ENCODE measurements at regions not wholly inside any gene's neighbourhood (a gene's known extent, or its start where the extent isn't known, plus 50 kb on each side); places are given as distances from the start of the nearest gene placed in this dataset.

DNA sequence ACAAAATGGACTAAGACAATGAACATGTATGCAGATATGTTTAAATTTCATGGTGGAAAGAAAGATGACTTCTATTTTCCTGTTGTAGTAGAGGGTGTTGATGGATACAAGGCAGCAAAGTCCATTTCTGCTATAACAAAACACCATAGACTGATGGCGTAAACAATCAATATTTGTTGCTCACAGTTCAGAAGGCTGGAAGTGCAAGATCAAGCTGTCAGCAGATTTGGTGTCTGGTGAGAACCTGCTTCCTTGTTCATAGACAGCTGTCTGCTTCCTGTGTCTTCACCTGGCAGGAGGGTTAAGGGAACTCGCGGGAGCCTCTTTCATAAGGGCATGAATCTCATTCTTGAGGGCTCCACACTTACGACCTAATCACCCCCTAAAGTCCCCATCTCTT lies 83.0 kb upstream of the ELOVL5 start:
- H3K4me1 Mint-ChIP-seq, result peaks cover 30% of the 10 kb centered on the region

DNA sequence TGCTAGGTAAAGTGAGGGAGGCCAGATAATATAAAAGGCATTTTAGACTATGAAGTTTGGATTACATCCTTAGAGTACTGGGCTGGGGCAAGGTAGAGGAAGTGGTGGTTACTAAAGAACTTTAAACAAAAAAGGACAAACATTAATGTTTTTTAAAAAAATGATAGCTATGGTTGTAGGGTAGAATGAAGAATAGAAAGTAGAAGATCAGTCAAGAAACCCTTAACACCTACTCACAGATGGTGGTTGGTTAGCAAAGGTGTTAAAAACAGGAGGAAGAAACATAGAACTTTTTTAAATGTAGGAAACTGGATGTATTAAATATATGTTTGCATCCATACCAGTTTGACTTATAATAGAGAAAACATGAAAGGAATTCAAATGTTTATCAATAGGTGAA lies 80.7 kb upstream of the ELOVL5 start:
- Mint-ChIP-seq H3K4me3 (no peak overlapping the region), H3K36me3 (ENCODE audit: low read depth) (no peaks in the 10 kb centered on the region), H3K9me3 (no peaks in the 10 kb centered on the region), H3K27ac (ENCODE audit: unreplicated experiment) (no peak overlapping the region), H3K4me1 (peaks cover 30% of the 10 kb centered on the region), H3K27me3 (ENCODE audit: low read depth) (no peaks in the 10 kb centered on the region)
- TF ChIP-seq, protein P1, sequence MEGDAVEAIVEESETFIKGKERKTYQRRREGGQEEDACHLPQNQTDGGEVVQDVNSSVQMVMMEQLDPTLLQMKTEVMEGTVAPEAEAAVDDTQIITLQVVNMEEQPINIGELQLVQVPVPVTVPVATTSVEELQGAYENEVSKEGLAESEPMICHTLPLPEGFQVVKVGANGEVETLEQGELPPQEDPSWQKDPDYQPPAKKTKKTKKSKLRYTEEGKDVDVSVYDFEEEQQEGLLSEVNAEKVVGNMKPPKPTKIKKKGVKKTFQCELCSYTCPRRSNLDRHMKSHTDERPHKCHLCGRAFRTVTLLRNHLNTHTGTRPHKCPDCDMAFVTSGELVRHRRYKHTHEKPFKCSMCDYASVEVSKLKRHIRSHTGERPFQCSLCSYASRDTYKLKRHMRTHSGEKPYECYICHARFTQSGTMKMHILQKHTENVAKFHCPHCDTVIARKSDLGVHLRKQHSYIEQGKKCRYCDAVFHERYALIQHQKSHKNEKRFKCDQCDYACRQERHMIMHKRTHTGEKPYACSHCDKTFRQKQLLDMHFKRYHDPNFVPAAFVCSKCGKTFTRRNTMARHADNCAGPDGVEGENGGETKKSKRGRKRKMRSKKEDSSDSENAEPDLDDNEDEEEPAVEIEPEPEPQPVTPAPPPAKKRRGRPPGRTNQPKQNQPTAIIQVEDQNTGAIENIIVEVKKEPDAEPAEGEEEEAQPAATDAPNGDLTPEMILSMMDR (conservative IDR thresholded peaks at IDR 0.05), result no peak
- no peak for DNase-seq (ENCODE audit: low read depth, low spot score)

More for the DNA sequence above, 83.0 kb upstream of the ELOVL5 start:
- Mint-ChIP-seq H3K27ac (ENCODE audit: unreplicated experiment) (no peak overlapping the region), H3K27me3 (ENCODE audit: low read depth) (no peaks in the 10 kb centered on the region), H3K36me3 (ENCODE audit: low read depth) (no peaks in the 10 kb centered on the region), H3K4me3 (no peak overlapping the region), H3K9me3 (no peaks in the 10 kb centered on the region)
- TF ChIP-seq, protein P1 (conservative IDR thresholded peaks at IDR 0.05), result no peak
- no peak for DNase-seq (ENCODE audit: low read depth, low spot score)

DNA sequence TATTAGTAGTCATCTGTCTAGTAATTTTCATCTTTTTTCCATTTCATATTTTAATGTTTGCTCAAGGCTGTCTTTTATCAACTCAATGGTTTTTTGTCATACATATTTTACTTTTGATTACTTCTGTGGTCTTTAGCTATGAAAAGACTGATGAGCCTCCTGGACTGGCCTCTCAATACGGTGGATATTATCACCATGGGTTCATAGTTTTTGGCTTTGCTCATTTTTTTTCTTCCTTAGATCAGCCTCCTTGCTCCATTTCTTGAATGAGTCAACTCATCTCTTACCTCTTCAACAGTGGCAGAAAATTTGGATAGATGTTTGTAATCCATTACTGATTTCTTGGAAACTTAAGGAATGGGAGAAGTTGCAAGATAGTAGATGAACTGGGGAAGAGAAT lies 80.1 kb upstream of the ELOVL5 start:
- no peak overlapping the region for H3K4me3 Mint-ChIP-seq
- no peak overlapping the region for H3K27ac Mint-ChIP-seq (ENCODE audit: unreplicated experiment)
- no peaks in the 10 kb centered on the region for H3K9me3 Mint-ChIP-seq
- TF ChIP-seq, protein P1 (conservative IDR thresholded peaks at IDR 0.05), result no peak
- H3K36me3 Mint-ChIP-seq (ENCODE audit: low read depth), result no peaks in the 10 kb centered on the region
- H3K4me1 Mint-ChIP-seq, result peaks cover 30% of the 10 kb centered on the region
- no peaks in the 10 kb centered on the region for H3K27me3 Mint-ChIP-seq (ENCODE audit: low read depth)
- no peak for DNase-seq (ENCODE audit: low read depth, low spot score)

DNA sequence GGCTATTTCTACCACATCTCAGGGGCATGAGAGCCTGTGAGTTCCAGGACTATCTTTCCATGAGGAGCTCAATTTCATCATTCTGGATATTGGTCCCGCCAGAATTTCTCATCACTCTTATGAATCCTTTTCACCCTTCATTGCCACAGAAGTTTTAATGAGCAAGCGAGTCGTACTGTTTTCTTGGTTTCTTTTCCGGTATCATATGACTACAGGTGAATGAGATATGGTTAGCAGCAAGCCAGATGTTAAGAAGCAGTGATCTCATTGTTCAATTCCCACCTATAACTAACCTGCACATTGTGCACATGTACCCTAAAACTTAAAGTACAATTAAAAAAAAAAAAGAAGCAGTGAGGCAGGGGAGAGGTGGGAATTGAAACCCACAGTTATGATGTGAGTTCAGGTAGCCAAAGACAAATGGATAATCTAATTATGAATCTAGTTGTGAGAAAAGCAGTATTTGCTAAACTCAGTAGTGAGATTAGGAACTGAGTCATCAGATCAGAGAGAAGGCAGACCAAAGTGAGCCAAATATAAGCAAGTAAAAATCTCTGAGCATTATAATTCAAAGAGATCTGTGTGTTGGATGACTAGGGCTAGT lies 78.0 kb upstream of the ELOVL5 start:
- Mint-ChIP-seq H3K9me3 (no peaks in the 10 kb centered on the region), H3K36me3 (ENCODE audit: low read depth) (no peaks in the 10 kb centered on the region), H3K4me1 (peaks cover 14% of the 10 kb centered on the region), H3K27ac (ENCODE audit: unreplicated experiment) (no peak overlapping the region), H3K27me3 (ENCODE audit: low read depth) (no peaks in the 10 kb centered on the region), H3K4me3 (no peak overlapping the region)
- TF ChIP-seq, protein P1 (conservative IDR thresholded peaks at IDR 0.05), result no peak
- DNase-seq (ENCODE audit: low read depth, low spot score), result no peak

DNA sequence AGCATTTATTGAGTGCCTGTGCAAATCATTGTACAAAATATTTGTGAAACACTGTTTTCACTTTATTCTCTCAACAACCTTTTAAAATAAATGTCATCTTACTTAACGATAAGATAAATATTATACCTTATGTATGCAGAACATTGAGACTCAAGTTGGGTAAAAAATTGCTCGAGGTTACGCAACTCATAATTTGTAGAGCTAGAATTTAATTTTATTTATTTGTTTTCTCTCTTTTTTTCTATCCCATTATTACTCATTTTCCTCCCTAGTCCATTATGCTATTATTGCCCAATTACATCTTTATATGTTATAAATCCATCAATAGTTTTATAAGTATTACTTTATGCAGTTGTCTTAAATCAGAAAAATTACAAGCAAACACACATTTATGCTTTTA lies 77.4 kb upstream of the ELOVL5 start:
- peaks cover 10% of the 10 kb centered on the region for H3K4me1 Mint-ChIP-seq
- H3K9me3 Mint-ChIP-seq, result no peaks in the 10 kb centered on the region
- DNase-seq (ENCODE audit: low read depth, low spot score), result no peak
- TF ChIP-seq, protein P1 (conservative IDR thresholded peaks at IDR 0.05), result no peak
- H3K27ac Mint-ChIP-seq (ENCODE audit: unreplicated experiment), result no peak overlapping the region
- no peaks in the 10 kb centered on the region for H3K36me3 Mint-ChIP-seq (ENCODE audit: low read depth)
- H3K4me3 Mint-ChIP-seq, result no peak overlapping the region
- no peaks in the 10 kb centered on the region for H3K27me3 Mint-ChIP-seq (ENCODE audit: low read depth)

Measured in neural crest cell (in vitro differentiated cells).